ENCODE measurements at regions not wholly inside any gene's neighbourhood (a gene's known extent, or its start where the extent isn't known, plus 50 kb on each side); places are given as distances from the start of the nearest gene placed in this dataset.

DNA sequence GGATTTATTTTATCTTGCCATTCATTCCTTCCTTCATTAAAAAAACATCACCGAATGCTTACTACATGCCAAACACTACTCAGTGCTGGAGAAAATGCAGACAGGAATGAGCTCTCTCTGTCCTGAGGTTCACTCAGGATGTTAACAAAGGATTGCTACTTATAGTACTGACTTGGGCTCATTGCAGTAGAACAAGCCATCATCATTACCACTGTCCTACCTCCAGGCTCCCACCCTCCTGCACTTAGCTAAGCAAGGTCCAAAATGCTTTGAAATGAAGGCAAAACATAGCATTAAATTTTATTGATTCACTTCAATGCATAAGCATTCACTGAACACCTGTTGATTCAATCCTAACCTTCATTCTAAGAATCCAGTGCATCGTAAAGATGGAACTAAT, 159.8 kb upstream of the RADX start:
- TF ChIP-seq, protein P1, sequence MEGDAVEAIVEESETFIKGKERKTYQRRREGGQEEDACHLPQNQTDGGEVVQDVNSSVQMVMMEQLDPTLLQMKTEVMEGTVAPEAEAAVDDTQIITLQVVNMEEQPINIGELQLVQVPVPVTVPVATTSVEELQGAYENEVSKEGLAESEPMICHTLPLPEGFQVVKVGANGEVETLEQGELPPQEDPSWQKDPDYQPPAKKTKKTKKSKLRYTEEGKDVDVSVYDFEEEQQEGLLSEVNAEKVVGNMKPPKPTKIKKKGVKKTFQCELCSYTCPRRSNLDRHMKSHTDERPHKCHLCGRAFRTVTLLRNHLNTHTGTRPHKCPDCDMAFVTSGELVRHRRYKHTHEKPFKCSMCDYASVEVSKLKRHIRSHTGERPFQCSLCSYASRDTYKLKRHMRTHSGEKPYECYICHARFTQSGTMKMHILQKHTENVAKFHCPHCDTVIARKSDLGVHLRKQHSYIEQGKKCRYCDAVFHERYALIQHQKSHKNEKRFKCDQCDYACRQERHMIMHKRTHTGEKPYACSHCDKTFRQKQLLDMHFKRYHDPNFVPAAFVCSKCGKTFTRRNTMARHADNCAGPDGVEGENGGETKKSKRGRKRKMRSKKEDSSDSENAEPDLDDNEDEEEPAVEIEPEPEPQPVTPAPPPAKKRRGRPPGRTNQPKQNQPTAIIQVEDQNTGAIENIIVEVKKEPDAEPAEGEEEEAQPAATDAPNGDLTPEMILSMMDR (IDR thresholded peaks at IDR 0.05), result no peak
- no peak for TF ChIP-seq EP300 (IDR thresholded peaks at IDR 0.05)

Data from sigmoid colon (tissue), 4 donors.